GM21576 (cell line): ENCODE measurements at regions not wholly inside any gene's neighbourhood (a gene's known extent, or its start where the extent isn't known, plus 50 kb on each side); places are given as distances from the start of the nearest gene placed in this dataset.

Experiments
- ATAC-seq: cut with Tn5 transposase; IDR thresholded peaks from one replicate; pipeline ENCODE4 v1.9.1; 2021; ENCODE audit warnings: mild to moderate bottlenecking, moderate library complexity; ENCODE audit not compliant: unreplicated experiment

GRCh38 chr5:114018186-114018585, 343.7 kb upstream of the KCNN2 start:
- ATAC-seq = no peak

GRCh38 chr5:114038756-114039155, 323.1 kb upstream of the KCNN2 start:
- ATAC-seq = no peak

- ATAC-seq = no peak
Observed at GRCh38 chr5:114050087-114050486, 311.8 kb upstream of the KCNN2 start.

- no peak for ATAC-seq
Observed at GRCh38 chr5:114053372-114053771, 308.5 kb upstream of the KCNN2 start.

GRCh38 chr5:114054594-114054993, 307.3 kb upstream of the KCNN2 start:
- no peak for ATAC-seq

- no peak for ATAC-seq
Observed at GRCh38 chr5:114055318-114056184, 306.3 kb upstream of the KCNN2 start.

- no peak for ATAC-seq
Observed at GRCh38 chr5:114056185-114056538, 305.7 kb upstream of the KCNN2 start.

- ATAC-seq = no peak
Observed at GRCh38 chr5:114060866-114061265, 301.0 kb upstream of the KCNN2 start.

GRCh38 chr5:114062932-114063867, 298.7 kb upstream of the KCNN2 start:
- no peak for ATAC-seq

- ATAC-seq = no peak
Observed at GRCh38 chr5:114065912-114066311, 296.0 kb upstream of the KCNN2 start.

GRCh38 chr5:114070093-114070722, 291.7 kb upstream of the KCNN2 start:
- ATAC-seq = no peak

- no peak for ATAC-seq
Observed at GRCh38 chr5:114089259-114089658, 272.6 kb upstream of the KCNN2 start.

- ATAC-seq = no peak
Observed at GRCh38 chr5:114097570-114097969, 264.3 kb upstream of the KCNN2 start.

- ATAC-seq = no peak
Observed at GRCh38 chr5:114099161-114099560, 262.7 kb upstream of the KCNN2 start.

- ATAC-seq = no peak
Observed at GRCh38 chr5:114101153-114101552, 260.7 kb upstream of the KCNN2 start.

- no peak for ATAC-seq
Observed at GRCh38 chr5:114113604-114114003, 248.3 kb upstream of the KCNN2 start.

GRCh38 chr5:114116981-114117380, 244.9 kb upstream of the KCNN2 start:
- no peak for ATAC-seq

- ATAC-seq = no peak
Observed at GRCh38 chr5:114118511-114118910, 243.4 kb upstream of the KCNN2 start.

- ATAC-seq = no peak
Observed at GRCh38 chr5:114120166-114120565, 241.7 kb upstream of the KCNN2 start.

- ATAC-seq = no peak
Observed at GRCh38 chr5:114122852-114123251, 239.0 kb upstream of the KCNN2 start.

GRCh38 chr5:114123654-114124053, 238.2 kb upstream of the KCNN2 start:
- ATAC-seq = no peak
